C4-2B (cell line): ENCODE measurements at regions not wholly inside any gene's neighbourhood (a gene's known extent, or its start where the extent isn't known, plus 50 kb on each side); places are given as distances from the start of the nearest gene placed in this dataset.

Source experiments
- H3K27ac ChIP-seq: fragments of 450-650 bp; 2 replicates; pipeline ENCODE4 v1.5.1; 2017
- ZFX ChIP-seq: fragments of 450-650 bp; IDR thresholded peaks from 2 replicates; pipeline ENCODE4 v1.6.1; 2017
- TF ChIP-seq, protein P1 (sequence below): fragments of 450-650 bp; conservative IDR thresholded peaks from 2 replicates; pipeline ENCODE4 v1.5.1; 2017; ENCODE audit warnings: mild to moderate bottlenecking

DNA sequence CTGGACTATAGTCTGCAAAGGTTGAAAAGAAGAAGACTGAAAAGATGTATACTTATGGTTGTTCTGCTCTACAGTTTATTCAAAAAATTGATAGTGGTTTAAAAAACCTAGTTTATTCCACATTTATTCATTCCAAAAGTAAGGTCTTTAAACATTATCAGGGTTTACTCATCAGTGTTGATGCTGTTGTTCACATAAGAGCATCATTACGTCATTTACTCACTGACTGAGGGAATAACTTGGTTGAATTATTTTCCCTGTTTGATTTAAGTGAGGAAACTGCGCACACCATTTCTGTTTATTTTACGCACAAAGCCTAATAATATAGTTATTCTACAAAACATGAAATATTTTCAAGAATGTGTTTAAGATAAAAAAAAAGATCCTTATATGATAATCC is 303.1 kb upstream of the PRKD1 start:
- H3K27ac ChIP-seq = no peak overlapping the region
- TF ChIP-seq, protein P1, sequence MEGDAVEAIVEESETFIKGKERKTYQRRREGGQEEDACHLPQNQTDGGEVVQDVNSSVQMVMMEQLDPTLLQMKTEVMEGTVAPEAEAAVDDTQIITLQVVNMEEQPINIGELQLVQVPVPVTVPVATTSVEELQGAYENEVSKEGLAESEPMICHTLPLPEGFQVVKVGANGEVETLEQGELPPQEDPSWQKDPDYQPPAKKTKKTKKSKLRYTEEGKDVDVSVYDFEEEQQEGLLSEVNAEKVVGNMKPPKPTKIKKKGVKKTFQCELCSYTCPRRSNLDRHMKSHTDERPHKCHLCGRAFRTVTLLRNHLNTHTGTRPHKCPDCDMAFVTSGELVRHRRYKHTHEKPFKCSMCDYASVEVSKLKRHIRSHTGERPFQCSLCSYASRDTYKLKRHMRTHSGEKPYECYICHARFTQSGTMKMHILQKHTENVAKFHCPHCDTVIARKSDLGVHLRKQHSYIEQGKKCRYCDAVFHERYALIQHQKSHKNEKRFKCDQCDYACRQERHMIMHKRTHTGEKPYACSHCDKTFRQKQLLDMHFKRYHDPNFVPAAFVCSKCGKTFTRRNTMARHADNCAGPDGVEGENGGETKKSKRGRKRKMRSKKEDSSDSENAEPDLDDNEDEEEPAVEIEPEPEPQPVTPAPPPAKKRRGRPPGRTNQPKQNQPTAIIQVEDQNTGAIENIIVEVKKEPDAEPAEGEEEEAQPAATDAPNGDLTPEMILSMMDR = no peak
- TF ChIP-seq ZFX = no peak

DNA sequence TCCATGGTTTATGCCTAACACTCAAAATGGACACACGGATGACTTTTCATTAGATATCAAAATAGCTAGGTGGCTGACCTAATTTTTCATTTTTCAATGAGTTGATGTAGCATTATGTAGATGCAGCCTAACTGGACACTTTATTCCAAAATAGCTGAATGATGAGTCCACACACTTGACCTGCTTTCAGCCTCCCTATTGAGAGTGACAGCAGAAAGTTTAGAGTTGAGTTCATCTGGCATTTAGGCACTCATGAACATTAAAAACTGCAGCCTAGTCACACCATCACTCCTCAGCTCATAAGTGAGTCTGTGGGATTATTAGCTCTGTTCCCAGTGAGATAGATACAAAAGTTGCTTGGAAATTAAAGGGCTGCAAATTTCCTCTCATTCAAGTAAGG is 307.3 kb upstream of the PRKD1 start:
- TF ChIP-seq, protein P1 = no peak
- TF ChIP-seq ZFX = no peak
- no peak overlapping the region for H3K27ac ChIP-seq

DNA sequence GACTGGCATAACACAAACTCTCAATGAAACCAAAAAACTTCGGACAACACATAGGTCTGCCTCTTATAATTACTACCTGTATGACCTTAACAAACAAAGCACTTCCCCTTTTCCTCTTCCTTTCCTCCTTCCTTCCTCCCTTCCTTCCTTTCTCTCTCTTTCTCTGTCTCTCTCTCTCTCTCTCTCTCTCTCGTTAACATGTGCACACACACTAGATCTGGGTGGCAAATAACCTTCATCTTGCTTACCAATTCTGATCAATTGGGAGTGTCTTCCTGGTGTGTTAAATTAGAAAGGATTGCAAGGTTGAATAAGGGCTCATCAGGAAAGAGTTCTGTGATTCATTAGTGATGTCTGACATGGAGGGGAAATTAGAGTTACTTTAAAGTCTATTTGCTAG is 307.8 kb upstream of the PRKD1 start:
- no peak for TF ChIP-seq ZFX
- TF ChIP-seq, protein P1 = no peak
- no peak overlapping the region for H3K27ac ChIP-seq

DNA sequence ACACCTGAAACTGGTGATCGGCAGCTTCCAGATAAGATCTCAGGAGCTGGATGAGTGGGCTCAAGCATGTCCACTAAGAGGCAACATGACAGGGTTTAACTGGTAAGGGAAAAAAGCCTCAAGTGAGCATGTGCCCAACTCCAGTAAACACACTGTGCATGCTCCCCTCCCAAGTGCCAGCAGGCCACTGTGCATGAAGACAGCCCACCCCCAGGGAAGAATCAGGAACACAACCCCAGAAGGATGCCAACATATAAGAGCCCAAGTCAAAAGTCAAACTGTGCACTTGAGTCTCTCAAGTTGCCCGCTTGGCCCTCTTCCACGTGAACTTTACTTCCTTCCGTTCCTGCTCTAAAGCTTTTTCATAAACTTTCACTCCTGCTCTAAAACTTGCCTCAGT is 311.3 kb upstream of the PRKD1 start:
- TF ChIP-seq ZFX = no peak
- TF ChIP-seq, protein P1 = no peak

DNA sequence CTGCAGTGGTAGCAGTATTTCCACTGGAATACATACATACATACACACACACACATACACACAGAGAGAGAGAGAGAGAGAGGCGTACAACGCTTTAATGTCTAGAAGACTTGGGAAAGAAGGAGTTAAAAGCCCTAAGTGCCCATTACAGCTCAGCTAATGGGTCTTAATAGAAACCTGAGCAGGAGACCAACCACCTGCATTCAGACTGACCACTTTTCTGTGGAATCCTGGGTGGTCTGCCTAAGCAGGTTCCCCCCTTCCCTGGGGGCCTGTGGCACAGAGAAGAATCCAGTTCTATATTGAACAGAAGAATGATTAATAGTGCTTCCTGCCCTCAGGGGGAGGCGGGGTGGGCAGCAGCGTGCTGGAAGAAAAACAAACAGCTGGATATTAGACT is 312.4 kb upstream of the PRKD1 start:
- TF ChIP-seq, protein P1 = no peak
- TF ChIP-seq ZFX = no peak
- H3K27ac ChIP-seq = no peak overlapping the region

More for the DNA sequence above, 311.3 kb upstream of the PRKD1 start:
- no peak overlapping the region for H3K27ac ChIP-seq

DNA sequence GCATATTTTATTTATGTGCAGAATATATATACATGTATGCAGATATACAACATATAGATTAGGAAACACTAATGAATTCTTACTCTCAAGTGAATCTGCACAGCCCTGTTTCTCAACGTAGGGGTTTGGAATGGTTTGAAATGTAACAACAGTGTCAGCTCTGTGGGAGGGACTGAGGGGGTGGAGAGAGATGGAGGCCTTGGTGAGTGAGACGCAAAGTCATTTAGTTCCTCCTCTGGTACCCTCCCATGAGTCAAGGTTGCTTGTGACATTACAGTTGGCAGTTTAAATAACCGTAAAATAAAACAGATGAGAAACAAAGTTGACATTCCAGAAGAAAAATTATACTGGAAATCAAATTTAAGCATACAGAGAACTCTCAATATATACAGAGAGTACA is 313.0 kb upstream of the PRKD1 start:
- TF ChIP-seq, protein P1 = no peak
- TF ChIP-seq ZFX = no peak
- H3K27ac ChIP-seq = no peak overlapping the region

DNA sequence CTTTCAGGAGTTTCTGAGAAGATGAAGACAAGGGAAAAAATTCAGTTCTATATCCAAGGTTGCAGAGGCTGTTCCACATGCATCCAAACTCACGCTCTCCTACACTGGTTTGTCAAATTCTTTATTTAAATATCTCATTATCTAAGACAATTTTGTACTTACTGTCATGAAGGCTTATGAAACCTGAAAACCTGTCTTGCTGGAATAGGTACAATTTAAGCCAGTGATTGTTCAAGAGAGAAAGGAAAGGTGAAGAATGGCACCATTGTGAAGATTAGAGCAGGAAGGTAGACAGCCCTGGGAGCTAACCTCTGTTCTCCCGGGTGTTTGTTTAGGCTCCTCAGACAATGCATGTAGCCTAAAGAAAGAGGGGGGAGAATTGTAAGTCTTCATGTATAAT is 315.1 kb upstream of the PRKD1 start:
- TF ChIP-seq, protein P1 = no peak
- TF ChIP-seq ZFX = no peak
- no peak overlapping the region for H3K27ac ChIP-seq
